Panc1 (cell line): ENCODE measurements at regions not wholly inside any gene's neighbourhood (a gene's known extent, or its start where the extent isn't known, plus 50 kb on each side); places are given as distances from the start of the nearest gene placed in this dataset.

Source experiments
- REST ChIP-seq, 2 experiments: IDR thresholded peaks; 2 replicates each; pipeline ENCODE4 v1.6.1; 2011 to 2012; ENCODE audit warnings: low read depth in 2 of 2, control low read depth in 1 of 2, low read length in 1 of 2, mild to moderate bottlenecking in 1 of 2, moderate library complexity in 1 of 2; ENCODE audit not compliant: insufficient read depth in 1 of 2
- TCF7L2 ChIP-seq: IDR thresholded peaks from 2 replicates; pipeline ENCODE4 v1.6.1; 2011; ENCODE audit warnings: mild to moderate bottlenecking, low read depth, low read length, inconsistent platforms
- TF ChIP-seq, protein P1 (sequence below): fragments of 450-650 bp; IDR thresholded peaks from 2 replicates; pipeline ENCODE4 v1.5.1; 2017; ENCODE audit warnings: mild to moderate bottlenecking

- TF ChIP-seq, protein P1, sequence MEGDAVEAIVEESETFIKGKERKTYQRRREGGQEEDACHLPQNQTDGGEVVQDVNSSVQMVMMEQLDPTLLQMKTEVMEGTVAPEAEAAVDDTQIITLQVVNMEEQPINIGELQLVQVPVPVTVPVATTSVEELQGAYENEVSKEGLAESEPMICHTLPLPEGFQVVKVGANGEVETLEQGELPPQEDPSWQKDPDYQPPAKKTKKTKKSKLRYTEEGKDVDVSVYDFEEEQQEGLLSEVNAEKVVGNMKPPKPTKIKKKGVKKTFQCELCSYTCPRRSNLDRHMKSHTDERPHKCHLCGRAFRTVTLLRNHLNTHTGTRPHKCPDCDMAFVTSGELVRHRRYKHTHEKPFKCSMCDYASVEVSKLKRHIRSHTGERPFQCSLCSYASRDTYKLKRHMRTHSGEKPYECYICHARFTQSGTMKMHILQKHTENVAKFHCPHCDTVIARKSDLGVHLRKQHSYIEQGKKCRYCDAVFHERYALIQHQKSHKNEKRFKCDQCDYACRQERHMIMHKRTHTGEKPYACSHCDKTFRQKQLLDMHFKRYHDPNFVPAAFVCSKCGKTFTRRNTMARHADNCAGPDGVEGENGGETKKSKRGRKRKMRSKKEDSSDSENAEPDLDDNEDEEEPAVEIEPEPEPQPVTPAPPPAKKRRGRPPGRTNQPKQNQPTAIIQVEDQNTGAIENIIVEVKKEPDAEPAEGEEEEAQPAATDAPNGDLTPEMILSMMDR, result no peak
- no peak for TF ChIP-seq REST (IDR thresholded peaks at IDR 0.05; ENCODE audit: insufficient read depth in 1 of 2, low read depth in 2 of 2, low read length in 1 of 2)
- no peak for TF ChIP-seq TCF7L2
Measured at GRCh38 chr15:97144377-97144711, 813.8 kb downstream of the NR2F2 start.
